Activated T-helper 17 cell treated with anti-CD3 and anti-CD28 coated beads, Interleukin-2, amount 50 U/mL, for 72 hours (primary cell): ENCODE measurements at regions not wholly inside any gene's neighbourhood (a gene's known extent, or its start where the extent isn't known, plus 50 kb on each side); places are given as distances from the start of the nearest gene placed in this dataset.

Experiments used
- ATAC-seq: fragments of 150-1000 bp; cut with Tn5 transposase; replicated peaks from 2 replicates; pipeline ENCODE4 v1.10.0; 2021; ENCODE audit warnings: mild to moderate bottlenecking, moderate library complexity
- H3K27ac Mint-ChIP-seq: one replicate; pipeline ENCODE4 v1.8.0; 2022; ENCODE audit warnings: mixed read lengths
- H3K27me3 Mint-ChIP-seq: one replicate; pipeline ENCODE4 v1.8.0; 2022; ENCODE audit warnings: mixed read lengths
- H3K36me3 Mint-ChIP-seq: one replicate; pipeline ENCODE4 v1.8.0; 2022; ENCODE audit warnings: low read depth, mild to moderate bottlenecking, mixed read lengths
- H3K4me1 Mint-ChIP-seq: one replicate; pipeline ENCODE4 v1.8.0; 2022; ENCODE audit warnings: mixed read lengths
- H3K4me3 Mint-ChIP-seq: one replicate; pipeline ENCODE4 v1.8.0; 2022; ENCODE audit warnings: mild to moderate bottlenecking, mixed read lengths
- H3K9me3 Mint-ChIP-seq: one replicate; pipeline ENCODE4 v1.8.0; 2022; ENCODE audit warnings: mixed read lengths

- Mint-ChIP-seq H3K4me1 (no peaks in the 10 kb centered on the region), H3K9me3 (no peaks in the 10 kb centered on the region), H3K4me3 (no peak overlapping the region)
Observed at GRCh38 chr12:126534495-126534894, 1469.3 kb downstream of the AACS start.

GRCh38 chr12:126534942-126535341 is 1469.7 kb downstream of the AACS start:
- H3K9me3 Mint-ChIP-seq = no peaks in the 10 kb centered on the region
- peaks cover 2% of the 10 kb centered on the region for H3K27me3 Mint-ChIP-seq
- ATAC-seq = no peak
- no peaks in the 10 kb centered on the region for H3K36me3 Mint-ChIP-seq
- H3K4me3 Mint-ChIP-seq = no peak overlapping the region
- H3K27ac Mint-ChIP-seq = no peak overlapping the region
- no peaks in the 10 kb centered on the region for H3K4me1 Mint-ChIP-seq

More at GRCh38 chr12:126534495-126534894, 1469.3 kb downstream of the AACS start:
- no peak for ATAC-seq
- H3K36me3 Mint-ChIP-seq = no peaks in the 10 kb centered on the region
- H3K27ac Mint-ChIP-seq = no peak overlapping the region
- peaks cover 4% of the 10 kb centered on the region for H3K27me3 Mint-ChIP-seq

- ATAC-seq = no peak
- no peaks in the 10 kb centered on the region for H3K27me3 Mint-ChIP-seq
- no peak overlapping the region for H3K27ac Mint-ChIP-seq
- H3K9me3 Mint-ChIP-seq = peaks cover 2% of the 10 kb centered on the region
- no peak overlapping the region for H3K4me3 Mint-ChIP-seq
- H3K4me1 Mint-ChIP-seq = no peaks in the 10 kb centered on the region
- no peaks in the 10 kb centered on the region for H3K36me3 Mint-ChIP-seq
Observed at GRCh38 chr12:126535971-126536370, 1470.7 kb downstream of the AACS start.

- H3K27me3 Mint-ChIP-seq = no peaks in the 10 kb centered on the region
- ATAC-seq = no peak
- H3K27ac Mint-ChIP-seq = no peak overlapping the region
- H3K4me3 Mint-ChIP-seq = no peak overlapping the region
- no peaks in the 10 kb centered on the region for H3K36me3 Mint-ChIP-seq
- peaks cover 3% of the 10 kb centered on the region for H3K9me3 Mint-ChIP-seq
- H3K4me1 Mint-ChIP-seq = no peaks in the 10 kb centered on the region
Observed at GRCh38 chr12:126537961-126538530, 1472.8 kb downstream of the AACS start.

GRCh38 chr12:126538888-126539287 is 1473.7 kb downstream of the AACS start:
- no peak for ATAC-seq
- peaks cover 3% of the 10 kb centered on the region for H3K9me3 Mint-ChIP-seq
- no peaks in the 10 kb centered on the region for H3K4me1 Mint-ChIP-seq
- H3K27ac Mint-ChIP-seq = no peak overlapping the region
- H3K27me3 Mint-ChIP-seq = no peaks in the 10 kb centered on the region
- no peak overlapping the region for H3K4me3 Mint-ChIP-seq
- no peaks in the 10 kb centered on the region for H3K36me3 Mint-ChIP-seq

- no peak overlapping the region for H3K27ac Mint-ChIP-seq
- no peaks in the 10 kb centered on the region for H3K4me1 Mint-ChIP-seq
- no peak overlapping the region for H3K4me3 Mint-ChIP-seq
- peaks cover 3% of the 10 kb centered on the region for H3K9me3 Mint-ChIP-seq
- no peaks in the 10 kb centered on the region for H3K27me3 Mint-ChIP-seq
- ATAC-seq = no peak
- H3K36me3 Mint-ChIP-seq = no peaks in the 10 kb centered on the region
Observed at GRCh38 chr12:126545411-126545810, 1480.2 kb downstream of the AACS start.

- H3K27me3 Mint-ChIP-seq = no peaks in the 10 kb centered on the region
- ATAC-seq = no peak
- no peak overlapping the region for H3K27ac Mint-ChIP-seq
- no peaks in the 10 kb centered on the region for H3K4me1 Mint-ChIP-seq
- H3K4me3 Mint-ChIP-seq = no peak overlapping the region
- H3K9me3 Mint-ChIP-seq = no peaks in the 10 kb centered on the region
- no peaks in the 10 kb centered on the region for H3K36me3 Mint-ChIP-seq
Observed at GRCh38 chr12:126547905-126548304, 1482.7 kb downstream of the AACS start.

- Mint-ChIP-seq H3K9me3 (no peaks in the 10 kb centered on the region), H3K27me3 (no peaks in the 10 kb centered on the region), H3K4me3 (no peak overlapping the region), H3K27ac (no peak overlapping the region), H3K36me3 (no peaks in the 10 kb centered on the region), H3K4me1 (no peaks in the 10 kb centered on the region)
- no peak for ATAC-seq
Observed at GRCh38 chr12:126551869-126552268, 1486.6 kb downstream of the AACS start.

- no peak overlapping the region for H3K27ac Mint-ChIP-seq
- no peak for ATAC-seq
- H3K36me3 Mint-ChIP-seq = no peaks in the 10 kb centered on the region
- H3K4me3 Mint-ChIP-seq = no peak overlapping the region
- no peaks in the 10 kb centered on the region for H3K27me3 Mint-ChIP-seq
- H3K4me1 Mint-ChIP-seq = no peaks in the 10 kb centered on the region
- no peaks in the 10 kb centered on the region for H3K9me3 Mint-ChIP-seq
Observed at GRCh38 chr12:126554625-126555024, 1489.4 kb downstream of the AACS start.

GRCh38 chr12:126557659-126558058 is 1492.4 kb downstream of the AACS start:
- Mint-ChIP-seq H3K27me3 (peaks cover 6% of the 10 kb centered on the region), H3K4me3 (no peak overlapping the region), H3K27ac (no peak overlapping the region), H3K36me3 (no peaks in the 10 kb centered on the region), H3K9me3 (no peaks in the 10 kb centered on the region), H3K4me1 (no peaks in the 10 kb centered on the region)
- ATAC-seq = no peak

- Mint-ChIP-seq H3K9me3 (no peaks in the 10 kb centered on the region), H3K27ac (no peak overlapping the region), H3K36me3 (no peaks in the 10 kb centered on the region), H3K27me3 (peaks cover 6% of the 10 kb centered on the region), H3K4me1 (no peaks in the 10 kb centered on the region), H3K4me3 (no peak overlapping the region)
- no peak for ATAC-seq
Observed at GRCh38 chr12:126558219-126558618, 1493.0 kb downstream of the AACS start.

- Mint-ChIP-seq H3K27me3 (peaks cover 6% of the 10 kb centered on the region), H3K4me1 (no peaks in the 10 kb centered on the region), H3K4me3 (no peak overlapping the region), H3K36me3 (no peaks in the 10 kb centered on the region), H3K9me3 (no peaks in the 10 kb centered on the region), H3K27ac (no peak overlapping the region)
- ATAC-seq = no peak
Observed at GRCh38 chr12:126558810-126559209, 1493.6 kb downstream of the AACS start.

GRCh38 chr12:126567016-126567415 is 1501.8 kb downstream of the AACS start:
- H3K4me1 Mint-ChIP-seq = no peaks in the 10 kb centered on the region
- ATAC-seq = no peak
- peaks cover 3% of the 10 kb centered on the region for H3K27me3 Mint-ChIP-seq
- H3K9me3 Mint-ChIP-seq = no peaks in the 10 kb centered on the region
- H3K36me3 Mint-ChIP-seq = no peaks in the 10 kb centered on the region
- H3K27ac Mint-ChIP-seq = no peak overlapping the region
- no peak overlapping the region for H3K4me3 Mint-ChIP-seq

- Mint-ChIP-seq H3K4me3 (no peak overlapping the region), H3K27ac (no peak overlapping the region), H3K36me3 (no peaks in the 10 kb centered on the region), H3K4me1 (no peaks in the 10 kb centered on the region), H3K9me3 (no peaks in the 10 kb centered on the region), H3K27me3 (no peaks in the 10 kb centered on the region)
- no peak for ATAC-seq
Observed at GRCh38 chr12:126569706-126570105, 1504.5 kb downstream of the AACS start.

GRCh38 chr12:126570566-126570965 is 1505.3 kb downstream of the AACS start:
- no peaks in the 10 kb centered on the region for H3K36me3 Mint-ChIP-seq
- H3K27ac Mint-ChIP-seq = no peak overlapping the region

GRCh38 chr12:126572170-126572569 is 1506.9 kb downstream of the AACS start:
- no peaks in the 10 kb centered on the region for H3K36me3 Mint-ChIP-seq
- H3K4me1 Mint-ChIP-seq = no peaks in the 10 kb centered on the region
- ATAC-seq = peak; percentile 53
- H3K27ac Mint-ChIP-seq = no peak overlapping the region
- peaks cover 5% of the 10 kb centered on the region for H3K9me3 Mint-ChIP-seq
- H3K4me3 Mint-ChIP-seq = no peak overlapping the region
- peaks cover 5% of the 10 kb centered on the region for H3K27me3 Mint-ChIP-seq

More at GRCh38 chr12:126570566-126570965, 1505.3 kb downstream of the AACS start:
- ATAC-seq = no peak
- no peaks in the 10 kb centered on the region for H3K27me3 Mint-ChIP-seq
- H3K4me1 Mint-ChIP-seq = no peaks in the 10 kb centered on the region
- no peak overlapping the region for H3K4me3 Mint-ChIP-seq
- no peaks in the 10 kb centered on the region for H3K9me3 Mint-ChIP-seq
